ENCODE measurements at regions not wholly inside any gene's neighbourhood (a gene's known extent, or its start where the extent isn't known, plus 50 kb on each side); places are given as distances from the start of the nearest gene placed in this dataset.

DNA sequence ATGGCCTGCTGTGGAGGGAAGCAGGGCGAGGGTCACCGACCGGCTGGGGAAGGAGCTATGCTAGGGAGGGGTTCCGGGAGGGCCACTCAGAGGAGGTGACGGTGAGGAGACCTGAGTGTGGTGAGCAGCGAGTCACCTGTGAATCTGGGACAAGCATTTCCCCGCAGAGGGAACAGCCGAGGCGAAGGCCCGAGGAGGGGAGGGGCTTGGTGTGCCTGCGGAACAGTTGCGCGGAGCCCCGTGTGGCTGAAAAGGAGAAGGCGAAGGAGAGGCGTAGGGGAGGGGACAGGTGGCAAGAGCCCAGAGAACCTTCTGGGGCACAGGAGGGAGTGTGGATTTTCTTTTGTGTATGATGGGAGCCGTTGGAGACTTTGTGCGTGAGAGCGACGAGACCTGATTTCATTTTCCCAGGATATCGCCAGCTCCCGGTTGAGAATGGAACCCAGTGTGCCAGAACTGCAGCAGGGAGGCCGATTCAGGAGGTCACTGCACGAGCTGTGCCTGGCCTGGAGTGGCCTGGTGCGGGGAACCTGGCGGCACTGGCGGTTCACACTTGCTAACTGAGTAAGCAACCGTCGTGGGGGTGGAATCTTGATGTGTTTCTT is 117.7 kb upstream of the ZNF507 start (continued):
- TF ChIP-seq, protein P1, sequence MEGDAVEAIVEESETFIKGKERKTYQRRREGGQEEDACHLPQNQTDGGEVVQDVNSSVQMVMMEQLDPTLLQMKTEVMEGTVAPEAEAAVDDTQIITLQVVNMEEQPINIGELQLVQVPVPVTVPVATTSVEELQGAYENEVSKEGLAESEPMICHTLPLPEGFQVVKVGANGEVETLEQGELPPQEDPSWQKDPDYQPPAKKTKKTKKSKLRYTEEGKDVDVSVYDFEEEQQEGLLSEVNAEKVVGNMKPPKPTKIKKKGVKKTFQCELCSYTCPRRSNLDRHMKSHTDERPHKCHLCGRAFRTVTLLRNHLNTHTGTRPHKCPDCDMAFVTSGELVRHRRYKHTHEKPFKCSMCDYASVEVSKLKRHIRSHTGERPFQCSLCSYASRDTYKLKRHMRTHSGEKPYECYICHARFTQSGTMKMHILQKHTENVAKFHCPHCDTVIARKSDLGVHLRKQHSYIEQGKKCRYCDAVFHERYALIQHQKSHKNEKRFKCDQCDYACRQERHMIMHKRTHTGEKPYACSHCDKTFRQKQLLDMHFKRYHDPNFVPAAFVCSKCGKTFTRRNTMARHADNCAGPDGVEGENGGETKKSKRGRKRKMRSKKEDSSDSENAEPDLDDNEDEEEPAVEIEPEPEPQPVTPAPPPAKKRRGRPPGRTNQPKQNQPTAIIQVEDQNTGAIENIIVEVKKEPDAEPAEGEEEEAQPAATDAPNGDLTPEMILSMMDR (IDR thresholded peaks at IDR 0.05; ENCODE audit: low read depth, low read length, missing input control) = no peak
- no peak for TF ChIP-seq TAF1 (conservative IDR thresholded peaks at IDR 0.05)
- TF ChIP-seq, protein P2, sequence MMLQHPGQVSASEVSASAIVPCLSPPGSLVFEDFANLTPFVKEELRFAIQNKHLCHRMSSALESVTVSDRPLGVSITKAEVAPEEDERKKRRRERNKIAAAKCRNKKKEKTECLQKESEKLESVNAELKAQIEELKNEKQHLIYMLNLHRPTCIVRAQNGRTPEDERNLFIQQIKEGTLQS (IDR thresholded peaks at IDR 0.05) = no peak
- no peak for TF ChIP-seq NR2F2 (IDR thresholded peaks at IDR 0.05)
- TF ChIP-seq FOXA1 (IDR thresholded peaks at IDR 0.05) = no peak
- TF ChIP-seq SP1 (IDR thresholded peaks at IDR 0.05) = no peak
- TF ChIP-seq HNF4G (IDR thresholded peaks at IDR 0.05) = no peak

DNA sequence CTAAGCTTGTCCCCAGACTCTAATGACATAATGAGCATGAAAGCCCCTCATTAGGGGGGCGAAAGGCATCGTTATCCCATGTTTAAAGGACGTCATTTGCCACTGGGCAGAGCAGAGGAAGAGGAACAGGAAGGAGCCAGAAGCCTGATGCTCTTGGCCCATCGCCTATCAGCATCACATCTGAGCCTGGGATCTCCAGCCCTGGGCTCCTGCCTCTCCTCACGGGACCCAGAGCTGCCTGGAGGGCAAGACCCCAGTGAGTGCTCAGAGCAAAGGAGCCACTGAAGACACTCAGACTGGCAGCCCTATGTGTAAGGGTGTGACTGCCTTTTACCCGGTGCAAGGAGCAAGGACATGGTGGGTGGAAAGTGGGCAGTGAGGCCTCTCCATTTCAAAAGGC is 115.0 kb upstream of the ZNF507 start:
- 47% methylated on average over 6 of the region's 6 CpGs for whole genome bisulfite sequencing
- Histone ChIP-seq H3K27ac (ENCODE audit: low read depth in 1 of 2, low read length in 2 of 2) (no peak overlapping the region), H3K9ac (ENCODE audit: low read depth in 1 of 2, low read length in 2 of 2) (no peak overlapping the region), H3K9me3 (ENCODE audit: control insufficient read depth in 4 of 4, low read length in 3 of 4) (no peaks in the 10 kb centered on the region), H3K4me3 (ENCODE audit: low read depth in 1 of 3, low read length in 3 of 3) (no peak overlapping the region), H3K36me3 (ENCODE audit: control insufficient read depth in 4 of 4, insufficient read depth in 3 of 4, low read depth in 1 of 4, low read length in 3 of 4) (no peaks in the 10 kb centered on the region), H3K4me1 (ENCODE audit: control insufficient read depth in 4 of 4, insufficient read depth in 4 of 4, low read length in 3 of 4) (no peaks in the 10 kb centered on the region), H3K27me3 (ENCODE audit: control insufficient read depth in 4 of 4, insufficient read depth in 4 of 4, low read length in 3 of 4) (peaks cover 0 to 6% (median 2%) of the 10 kb centered on the region in 4 donors)
- no peak for TF ChIP-seq HNF4A (conservative IDR thresholded peaks at IDR 0.05)
- TF ChIP-seq, protein P2 (IDR thresholded peaks at IDR 0.05) = no peak
- TF ChIP-seq, protein P3, sequence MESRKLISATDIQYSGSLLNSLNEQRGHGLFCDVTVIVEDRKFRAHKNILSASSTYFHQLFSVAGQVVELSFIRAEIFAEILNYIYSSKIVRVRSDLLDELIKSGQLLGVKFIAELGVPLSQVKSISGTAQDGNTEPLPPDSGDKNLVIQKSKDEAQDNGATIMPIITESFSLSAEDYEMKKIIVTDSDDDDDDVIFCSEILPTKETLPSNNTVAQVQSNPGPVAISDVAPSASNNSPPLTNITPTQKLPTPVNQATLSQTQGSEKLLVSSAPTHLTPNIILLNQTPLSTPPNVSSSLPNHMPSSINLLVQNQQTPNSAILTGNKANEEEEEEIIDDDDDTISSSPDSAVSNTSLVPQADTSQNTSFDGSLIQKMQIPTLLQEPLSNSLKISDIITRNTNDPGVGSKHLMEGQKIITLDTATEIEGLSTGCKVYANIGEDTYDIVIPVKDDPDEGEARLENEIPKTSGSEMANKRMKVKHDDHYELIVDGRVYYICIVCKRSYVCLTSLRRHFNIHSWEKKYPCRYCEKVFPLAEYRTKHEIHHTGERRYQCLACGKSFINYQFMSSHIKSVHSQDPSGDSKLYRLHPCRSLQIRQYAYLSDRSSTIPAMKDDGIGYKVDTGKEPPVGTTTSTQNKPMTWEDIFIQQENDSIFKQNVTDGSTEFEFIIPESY (IDR thresholded peaks at IDR 0.05) = no peak
- no peak for DNase-seq (ENCODE audit: low spot score)

DNA sequence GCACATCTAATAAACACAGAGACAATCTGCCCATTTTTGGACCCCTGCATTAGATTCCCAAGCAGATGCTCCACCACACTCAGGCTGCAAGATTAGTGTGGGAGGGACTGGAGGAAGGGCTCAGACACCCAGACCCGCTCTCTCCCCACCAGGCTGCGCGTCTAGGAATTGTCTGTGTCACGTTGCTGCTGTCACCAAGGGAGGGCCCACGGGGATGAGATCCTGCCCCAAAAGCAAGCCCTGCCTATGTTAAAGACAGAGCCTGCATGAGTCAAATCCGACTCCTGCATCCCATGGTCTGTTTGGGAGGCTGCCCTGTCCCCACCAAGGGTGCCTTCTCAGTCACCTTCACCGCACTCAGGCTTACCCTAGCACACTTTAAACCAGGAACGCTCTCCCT is 114.4 kb upstream of the ZNF507 start:
- H3K9me3 ChIP-seq (ENCODE audit: control insufficient read depth in 4 of 4, low read length in 3 of 4) = no peaks in the 10 kb centered on the region
- no peak overlapping the region for H3K4me3 ChIP-seq (ENCODE audit: low read depth in 1 of 3, low read length in 3 of 3)
- TF ChIP-seq YY1 (IDR thresholded peaks at IDR 0.05) (no peak), JUND (IDR thresholded peaks at IDR 0.05) (no peak), HNF4G (IDR thresholded peaks at IDR 0.05) (no peak), RXRA (IDR thresholded peaks at IDR 0.05) (no peak), FOXA1 (IDR thresholded peaks at IDR 0.05) (no peak), HNF4A (conservative IDR thresholded peaks at IDR 0.05) (no peak), NR2F2 (IDR thresholded peaks at IDR 0.05) (no peak)
- TF ChIP-seq, protein P3 (IDR thresholded peaks at IDR 0.05) = no peak
- TF ChIP-seq, protein P2 (IDR thresholded peaks at IDR 0.05) = no peak
- TF ChIP-seq, protein P4, sequence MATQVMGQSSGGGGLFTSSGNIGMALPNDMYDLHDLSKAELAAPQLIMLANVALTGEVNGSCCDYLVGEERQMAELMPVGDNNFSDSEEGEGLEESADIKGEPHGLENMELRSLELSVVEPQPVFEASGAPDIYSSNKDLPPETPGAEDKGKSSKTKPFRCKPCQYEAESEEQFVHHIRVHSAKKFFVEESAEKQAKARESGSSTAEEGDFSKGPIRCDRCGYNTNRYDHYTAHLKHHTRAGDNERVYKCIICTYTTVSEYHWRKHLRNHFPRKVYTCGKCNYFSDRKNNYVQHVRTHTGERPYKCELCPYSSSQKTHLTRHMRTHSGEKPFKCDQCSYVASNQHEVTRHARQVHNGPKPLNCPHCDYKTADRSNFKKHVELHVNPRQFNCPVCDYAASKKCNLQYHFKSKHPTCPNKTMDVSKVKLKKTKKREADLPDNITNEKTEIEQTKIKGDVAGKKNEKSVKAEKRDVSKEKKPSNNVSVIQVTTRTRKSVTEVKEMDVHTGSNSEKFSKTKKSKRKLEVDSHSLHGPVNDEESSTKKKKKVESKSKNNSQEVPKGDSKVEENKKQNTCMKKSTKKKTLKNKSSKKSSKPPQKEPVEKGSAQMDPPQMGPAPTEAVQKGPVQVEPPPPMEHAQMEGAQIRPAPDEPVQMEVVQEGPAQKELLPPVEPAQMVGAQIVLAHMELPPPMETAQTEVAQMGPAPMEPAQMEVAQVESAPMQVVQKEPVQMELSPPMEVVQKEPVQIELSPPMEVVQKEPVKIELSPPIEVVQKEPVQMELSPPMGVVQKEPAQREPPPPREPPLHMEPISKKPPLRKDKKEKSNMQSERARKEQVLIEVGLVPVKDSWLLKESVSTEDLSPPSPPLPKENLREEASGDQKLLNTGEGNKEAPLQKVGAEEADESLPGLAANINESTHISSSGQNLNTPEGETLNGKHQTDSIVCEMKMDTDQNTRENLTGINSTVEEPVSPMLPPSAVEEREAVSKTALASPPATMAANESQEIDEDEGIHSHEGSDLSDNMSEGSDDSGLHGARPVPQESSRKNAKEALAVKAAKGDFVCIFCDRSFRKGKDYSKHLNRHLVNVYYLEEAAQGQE (IDR thresholded peaks at IDR 0.05) = no peak
- TF ChIP-seq, protein P5, sequence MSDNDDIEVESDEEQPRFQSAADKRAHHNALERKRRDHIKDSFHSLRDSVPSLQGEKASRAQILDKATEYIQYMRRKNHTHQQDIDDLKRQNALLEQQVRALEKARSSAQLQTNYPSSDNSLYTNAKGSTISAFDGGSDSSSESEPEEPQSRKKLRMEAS (IDR thresholded peaks at IDR 0.05) = no peak
- TF ChIP-seq, protein P1 (IDR thresholded peaks at IDR 0.05; ENCODE audit: low read depth, low read length, missing input control) = no peak
- H3K27me3 ChIP-seq (ENCODE audit: control insufficient read depth in 4 of 4, insufficient read depth in 4 of 4, low read length in 3 of 4) = peaks cover 0 to 6% (median 2%) of the 10 kb centered on the region in 4 donors
- H3K9ac ChIP-seq (ENCODE audit: low read depth in 1 of 2, low read length in 2 of 2) = no peak overlapping the region
- 71% methylated on average over 8 of the region's 8 CpGs for WGBS
- DNase-seq (ENCODE audit: low spot score) = no peak
- H3K27ac ChIP-seq (ENCODE audit: low read depth in 1 of 2, low read length in 2 of 2) = no peak overlapping the region
- no peaks in the 10 kb centered on the region for H3K4me1 ChIP-seq (ENCODE audit: control insufficient read depth in 4 of 4, insufficient read depth in 4 of 4, low read length in 3 of 4)
- no peaks in the 10 kb centered on the region for H3K36me3 ChIP-seq (ENCODE audit: control insufficient read depth in 4 of 4, insufficient read depth in 3 of 4, low read depth in 1 of 4, low read length in 3 of 4)
